DOHH2 (cell line): ENCODE measurements at regions not wholly inside any gene's neighbourhood (a gene's known extent, or its start where the extent isn't known, plus 50 kb on each side); places are given as distances from the start of the nearest gene placed in this dataset.

Source experiments
- CTCF ChIP-seq: fragments of 200-600 bp; sonication (generic); IDR thresholded peaks from one replicate; pipeline ENCODE4 v1.5.1; 2014; ENCODE audit warnings: antibody characterized with exemption, mild to moderate bottlenecking, low read depth, low read length; ENCODE audit not compliant: poor library complexity, severe bottlenecking
- EZH2phosphoT487 ChIP-seq: fragments of 200-600 bp; sonication (generic); IDR thresholded peaks from 2 replicates; pipeline ENCODE4 v1.6.1; 2017; ENCODE audit warnings: borderline replicate concordance, mild to moderate bottlenecking, antibody characterized with exemption, low read length, moderate library complexity, mixed read lengths

GRCh38 chr17:13958773-13959172 is 110.5 kb upstream of the COX10 start:
- no peak for TF ChIP-seq CTCF
- no peak for TF ChIP-seq EZH2phosphoT487
